IMR-90 (cell line): ENCODE measurements at regions not wholly inside any gene's neighbourhood (a gene's known extent, or its start where the extent isn't known, plus 50 kb on each side); places are given as distances from the start of the nearest gene placed in this dataset.

ENCODE experiments used
- ATAC-seq: fragments of 200-7000 bp; cut with Tn5 transposase; 2 replicates; pipeline ENCODE4 v1.9.1; 2020; ENCODE audit warnings: low read depth, mild to moderate bottlenecking, moderate library complexity
- BruUV-seq: library from RNA; stranded (reverse); fragments of 400-500 nt; replicated peaks from 2 replicates; lab custom pipeline; 2021; lab: Mats Ljungman, UMichigan
- CTCF ChIA-PET: fragments of 300-600 bp; formaldehyde crosslinking; extraction: SDS; loops from one replicate; lab custom pipeline; 2021; ENCODE audit warnings: antibody characterized with exemption; lab: Yijun Ruan, JAX
- POLR2A ChIA-PET: fragments of 300-600 bp; sonication (Branson Sonifier 250); formaldehyde crosslinking; loops from one replicate; lab custom pipeline; 2022; ENCODE audit warnings: antibody characterized with exemption; ENCODE audit not compliant: unreplicated experiment; lab: Charles Lee
- DNase-seq: peaks from one replicate; pipeline ENCODE4 v3.0.0; 2013
- H2AFZ ChIP-seq: replicated peaks from 2 replicates; pipeline ENCODE3; 2013; ENCODE audit warnings: low read length, mild to moderate bottlenecking; ENCODE audit not compliant: poor library complexity
- H2AK5ac ChIP-seq: 2 replicates; pipeline ENCODE4 v1.6.1; 2013; ENCODE audit warnings: low read depth, low read length, inconsistent platforms
- H2AK9ac ChIP-seq: replicated peaks from 2 replicates; pipeline ENCODE3; 2013; ENCODE audit warnings: mild to moderate bottlenecking, low read depth, low read length, moderate library complexity; ENCODE audit not compliant: poor library complexity
- H2BK120ac ChIP-seq: 2 replicates; pipeline ENCODE4 v1.6.1; 2013; ENCODE audit warnings: low read depth, low read length, inconsistent platforms
- H2BK15ac ChIP-seq: 3 replicates; pipeline ENCODE4 v1.6.1; 2013; ENCODE audit warnings: low read depth, low read length, inconsistent platforms
- H2BK20ac ChIP-seq: 2 replicates; pipeline ENCODE4 v1.6.1; 2013; ENCODE audit warnings: low read depth, mild to moderate bottlenecking, inconsistent platforms, low read length, moderate library complexity
- H2BK5ac ChIP-seq: 2 replicates; pipeline ENCODE4 v1.6.1; 2013; ENCODE audit warnings: mild to moderate bottlenecking, low read depth, low read length, inconsistent platforms; ENCODE audit not compliant: poor library complexity, severe bottlenecking
- H3K14ac ChIP-seq: replicated peaks from 2 replicates; pipeline ENCODE4 v1.6.1; 2013; ENCODE audit warnings: low read depth, low read length, inconsistent platforms
- H3K18ac ChIP-seq: 2 replicates; pipeline ENCODE4 v1.6.1; 2013; ENCODE audit warnings: low read depth, low read length, control low read depth
- H3K23ac ChIP-seq: 2 replicates; pipeline ENCODE4 v1.6.1; 2013; ENCODE audit warnings: low read depth, low read length, inconsistent platforms
- H3K27ac ChIP-seq: 2 replicates; pipeline ENCODE4 v1.5.1; 2013; ENCODE audit warnings: mild to moderate bottlenecking, control low read depth, low read length; ENCODE audit not compliant: insufficient read depth
- H3K27me3 ChIP-seq: 2 replicates; pipeline ENCODE4 v1.6.1; 2013; ENCODE audit warnings: low read length; ENCODE audit not compliant: control insufficient read depth, insufficient read depth
- H3K36me3 ChIP-seq: 2 replicates; pipeline ENCODE4 v1.6.1; 2013; ENCODE audit warnings: low read length, mixed read lengths; ENCODE audit not compliant: control insufficient read depth, insufficient read depth
- H3K4ac ChIP-seq: 2 replicates; pipeline ENCODE4 v1.6.1; 2013; ENCODE audit warnings: low read depth, low read length, inconsistent platforms
- H3K4me1 ChIP-seq: 2 replicates; pipeline ENCODE4 v1.6.1; 2013; ENCODE audit warnings: low read length, mixed read lengths; ENCODE audit not compliant: control insufficient read depth, insufficient read depth
- H3K4me2 ChIP-seq: 2 replicates; pipeline ENCODE4 v1.6.1; 2013; ENCODE audit warnings: low read depth, mild to moderate bottlenecking, control low read depth, low read length, moderate library complexity
- H3K4me3 ChIP-seq: 2 replicates; pipeline ENCODE4 v1.5.1; 2013; ENCODE audit warnings: low read depth, mild to moderate bottlenecking, control low read depth, low read length, moderate library complexity; ENCODE audit not compliant: insufficient read depth
- H3K56ac ChIP-seq: 2 replicates; pipeline ENCODE4 v1.6.1; 2013; ENCODE audit warnings: low read length, inconsistent platforms; ENCODE audit not compliant: insufficient read depth; ENCODE audit errors: extremely low read depth
- H3K79me1 ChIP-seq, 2 experiments: 2 replicates each; pipeline ENCODE4 v1.6.1; 2013; ENCODE audit warnings: low read length in 2 of 2, inconsistent platforms in 1 of 2, low read depth in 1 of 2
- H3K9ac ChIP-seq: 2 replicates; pipeline ENCODE4 v1.6.1; 2013; ENCODE audit warnings: low read depth, low read length, control low read depth
- H3K9me1 ChIP-seq: 2 replicates; pipeline ENCODE4 v1.6.1; 2013; ENCODE audit warnings: low read length, inconsistent platforms; ENCODE audit not compliant: insufficient read depth
- H3K9me3 ChIP-seq: 2 replicates; pipeline ENCODE4 v1.6.1; 2013; ENCODE audit warnings: low read length; ENCODE audit not compliant: control insufficient read depth, insufficient read depth
- H4K20me1 ChIP-seq: 2 replicates; pipeline ENCODE4 v1.6.1; 2013; ENCODE audit warnings: low read length, inconsistent platforms; ENCODE audit not compliant: insufficient read depth
- H4K5ac ChIP-seq: 2 replicates; pipeline ENCODE4 v1.6.1; 2013; ENCODE audit warnings: mild to moderate bottlenecking, low read depth, low read length, control low read depth
- H4K8ac ChIP-seq, 2 experiments: 2 replicates each; pipeline ENCODE4 v1.6.1; 2013; ENCODE audit warnings: low read depth in 2 of 2, low read length in 2 of 2, control low read depth in 1 of 2, inconsistent platforms in 1 of 2
- H4K91ac ChIP-seq: 2 replicates; pipeline ENCODE4 v1.6.1; 2013; ENCODE audit warnings: low read depth, low read length, inconsistent platforms; ENCODE audit not compliant: insufficient read depth
- BHLHE40 ChIP-seq: fragments of 150-350 bp; IDR thresholded peaks from 2 replicates; pipeline ENCODE4 v1.6.1; 2016; ENCODE audit warnings: mild to moderate bottlenecking, low read depth, low read length
- CEBPB ChIP-seq: IDR thresholded peaks from 2 replicates; pipeline ENCODE4 v1.6.1; 2012; ENCODE audit warnings: low read depth, low read length, improper control_type of control experiment
- CHD1 ChIP-seq: IDR thresholded peaks from 2 replicates; pipeline ENCODE4 v1.6.1; 2012; ENCODE audit warnings: low read depth, low read length, improper control_type of control experiment
- CTCF ChIP-seq: conservative IDR thresholded peaks from 2 replicates; pipeline ENCODE4 v1.5.1; 2012; ENCODE audit warnings: mild to moderate bottlenecking, low read depth, low read length, improper control_type of control experiment
- ELK1 ChIP-seq: fragments of 150-350 bp; IDR thresholded peaks from 2 replicates; pipeline ENCODE4 v1.6.1; 2016; ENCODE audit warnings: low read depth, mild to moderate bottlenecking, low read length, moderate library complexity, borderline replicate concordance
- FOS ChIP-seq: fragments of 150-350 bp; IDR thresholded peaks from 2 replicates; pipeline ENCODE4 v1.6.1; 2016; ENCODE audit warnings: low read depth, low read length
- MAFK ChIP-seq: IDR thresholded peaks from 2 replicates; pipeline ENCODE4 v1.6.1; 2012; ENCODE audit warnings: low read depth, low read length, improper control_type of control experiment
- MAZ ChIP-seq: IDR thresholded peaks from 2 replicates; pipeline ENCODE4 v1.6.1; 2012; ENCODE audit warnings: low read depth, mild to moderate bottlenecking, low read length, improper control_type of control experiment, moderate library complexity, borderline replicate concordance
- MXI1 ChIP-seq: IDR thresholded peaks from 2 replicates; pipeline ENCODE4 v1.6.1; 2012; ENCODE audit warnings: low read depth, mild to moderate bottlenecking, low read length, moderate library complexity, borderline replicate concordance
- NFE2L2 ChIP-seq: fragments of 150-350 bp; IDR thresholded peaks from 2 replicates; pipeline ENCODE4 v1.6.1; 2016; ENCODE audit warnings: low read depth, mild to moderate bottlenecking, low read length
- POLR2A ChIP-seq: IDR thresholded peaks from 2 replicates; pipeline ENCODE4 v1.6.1; 2012; ENCODE audit warnings: mild to moderate bottlenecking, low read depth, low read length
- RAD21 ChIP-seq: IDR thresholded peaks from 2 replicates; pipeline ENCODE4 v1.6.1; 2012; ENCODE audit warnings: low read length, improper control_type of control experiment
- RCOR1 ChIP-seq: IDR thresholded peaks from 2 replicates; pipeline ENCODE4 v1.6.1; 2012; ENCODE audit warnings: mild to moderate bottlenecking, low read length, improper control_type of control experiment; ENCODE audit not compliant: insufficient replicate concordance
- RFX5 ChIP-seq: IDR thresholded peaks from 2 replicates; pipeline ENCODE4 v1.8.0; 2012; ENCODE audit warnings: low read depth, mild to moderate bottlenecking, low read length, moderate library complexity
- SMC3 ChIP-seq: fragments of 150-350 bp; IDR thresholded peaks from 2 replicates; pipeline ENCODE4 v1.6.1; 2016; ENCODE audit warnings: low read depth, mild to moderate bottlenecking, antibody characterized with exemption, low read length, moderate library complexity
- USF2 ChIP-seq: fragments of 150-350 bp; IDR thresholded peaks from 2 replicates; pipeline ENCODE4 v1.6.1; 2017; ENCODE audit warnings: mild to moderate bottlenecking, antibody characterized with exemption, low read length, low read depth
- WGBS, 2 experiments: methylation state at CpG; one replicate each; pipeline versions ENCODE4 v1.1.5 to v1.1.7; 2013; ENCODE audit warnings: missing lambda C conversion rate in 2 of 2; ENCODE audit not compliant: insufficient read length in 1 of 2; ENCODE audit errors: extremely low coverage in 2 of 2; 5-methylcytosine and 5-hydroxymethylcytosine counted together
- dilution Hi-C: fragments of 300-500 bp; cut with HindIII; formaldehyde crosslinking; loops from one replicate; pipeline ENCODE4 v1.14.3; 2018; ENCODE audit warnings: low sequenced_read_pairs; ENCODE audit not compliant: unreplicated experiment
- in situ Hi-C: fragments of 300-500 bp; cut with MboI; formaldehyde crosslinking; loops from 3 replicates; pipeline ENCODE4 v1.14.3; 2019; ENCODE audit warnings: low sequenced_read_pairs, inconsistent platforms, mixed read lengths
- intact Hi-C: fragments of 100-400 bp; cut with micrococcal nuclease; formaldehyde crosslinking; loops from 2 replicates; pipeline ENCODE4 v1.10.0; 2022

GRCh38 chr15:95536638-95537037 lies 793.9 kb upstream of the NR2F2 start:
- ChIA-PET POLR2A (no interaction called here), CTCF (interaction anchor here (0.6 kb wide), 1 partner anchor 812 kb away, joined by 3 read pairs; no protein-coding TSS in a partner anchor)
- H3K18ac ChIP-seq: no peak overlapping the region
- no peaks in the 10 kb centered on the region for H4K20me1 ChIP-seq
- H3K23ac ChIP-seq: no peak overlapping the region
- no peak overlapping the region for H3K4me2 ChIP-seq
- no peak overlapping the region for H2AFZ ChIP-seq
- dilution Hi-C loops (no loop called here), intact Hi-C loops (no loop called here), in situ Hi-C loops (no loop called here)
- no peak overlapping the region for H2BK120ac ChIP-seq
- no peak overlapping the region for H3K9ac ChIP-seq
- no peak overlapping the region for H3K27ac ChIP-seq
- H4K5ac ChIP-seq: no peak overlapping the region
- H2AK9ac ChIP-seq: no peak overlapping the region
- no peaks in the 10 kb centered on the region for H3K36me3 ChIP-seq
- no peaks in the 10 kb centered on the region for H3K27me3 ChIP-seq
- ATAC-seq (no peak), DNase-seq (no peak)
- H2AK5ac ChIP-seq: no peak overlapping the region
- no peak overlapping the region for H4K91ac ChIP-seq
- H3K79me1 ChIP-seq: no peaks in the 10 kb centered on the region
- no peak overlapping the region for H2BK20ac ChIP-seq
- no peak for TF ChIP-seq MAFK
- no peak for TF ChIP-seq SMC3
- TF ChIP-seq CHD1: no peak
- no peak for TF ChIP-seq NFE2L2
- no peak for TF ChIP-seq CTCF
- TF ChIP-seq MXI1: no peak
- TF ChIP-seq POLR2A: no peak
- no peak for TF ChIP-seq CEBPB
- TF ChIP-seq ELK1: no peak
- no peak for TF ChIP-seq RCOR1
- no peak for TF ChIP-seq FOS
- no peak for TF ChIP-seq RAD21
- no peak for TF ChIP-seq USF2
- TF ChIP-seq MAZ: no peak
- no peak for TF ChIP-seq BHLHE40
- TF ChIP-seq RFX5: no peak
- no peak overlapping the region for H4K8ac ChIP-seq
- H3K14ac ChIP-seq: no peak overlapping the region
- no CpG with 5 or more reads among the region's 11 CpGs for WGBS, 2 experiments
- H3K9me3 ChIP-seq: no peaks in the 10 kb centered on the region
- BruUV-seq: no TSS peak
- H3K4me3 ChIP-seq: no peak overlapping the region
- H2BK5ac ChIP-seq: no peak overlapping the region
- H3K9me1 ChIP-seq: no peaks in the 10 kb centered on the region
- no peak overlapping the region for H2BK15ac ChIP-seq
- no peaks in the 10 kb centered on the region for H3K4me1 ChIP-seq
- H3K4ac ChIP-seq: no peak overlapping the region
- H3K56ac ChIP-seq: no peak overlapping the region
